HepG2 (cell line): ENCODE measurements at regions not wholly inside any gene's neighbourhood (a gene's known extent, or its start where the extent isn't known, plus 50 kb on each side); places are given as distances from the start of the nearest gene placed in this dataset.
"Not testable (repeated sequence)": the region's sequence is repeated elsewhere in the genome, so short reads cannot be mapped to it uniquely, and the experiment has no call there.

Experiments used
- ATRX ChIP-seq: sonication (generic); formaldehyde crosslinking; IDR thresholded peaks from 2 replicates; pipeline ENCODE4 v1.4.0; 2020; ENCODE audit warnings: missing genetic modification reagents, borderline replicate concordance
- HDAC6 ChIP-seq: fragments of 200-600 bp; sonication (generic); IDR thresholded peaks from 2 replicates; pipeline ENCODE4 v1.7.0; 2017; ENCODE audit warnings: mild to moderate bottlenecking, antibody characterized with exemption, low read length, low read depth
- MAFF ChIP-seq: IDR thresholded peaks from 2 replicates; pipeline ENCODE4 v1.6.1; 2011; ENCODE audit warnings: low read depth, low read length, improper control_type of control experiment
- NR2C2 ChIP-seq: sonication (generic); formaldehyde crosslinking; IDR thresholded peaks from 2 replicates; pipeline ENCODE4 v1.4.0; 2020; ENCODE audit warnings: missing genetic modification reagents, mild to moderate bottlenecking, moderate library complexity, borderline replicate concordance
- POLR2A ChIP-seq, 2 experiments: IDR thresholded peaks; 2 replicates each; pipeline ENCODE4 v1.6.1; 2011; ENCODE audit warnings: low read depth in 2 of 2, low read length in 2 of 2, mild to moderate bottlenecking in 1 of 2, moderate library complexity in 1 of 2; ENCODE audit not compliant: insufficient read depth in 1 of 2
- TF ChIP-seq, protein P1 (sequence below): sonication (generic); formaldehyde crosslinking; IDR thresholded peaks from 2 replicates; pipeline ENCODE4 v1.5.0; 2020; ENCODE audit warnings: mild to moderate bottlenecking, missing genetic modification reagents, moderate library complexity
- TF ChIP-seq, protein P2 (sequence below): sonication (generic); formaldehyde crosslinking; IDR thresholded peaks from 2 replicates; pipeline ENCODE4 v1.8.0; 2022; ENCODE audit warnings: mild to moderate bottlenecking, missing genetic modification reagents, moderate library complexity
- TF ChIP-seq, protein P3 (sequence below): sonication (generic); formaldehyde crosslinking; IDR thresholded peaks from 2 replicates; pipeline ENCODE4 v1.5.0; 2020; ENCODE audit warnings: missing genetic modification reagents, mild to moderate bottlenecking, borderline replicate concordance
- TF ChIP-seq, protein P4 (sequence below): sonication (generic); formaldehyde crosslinking; conservative IDR thresholded peaks from 2 replicates; pipeline ENCODE4 v1.4.0; 2020; ENCODE audit warnings: mild to moderate bottlenecking, missing genetic modification reagents, moderate library complexity
- TF ChIP-seq, protein P5 (sequence below): fragments of 450-650 bp; IDR thresholded peaks from 2 replicates; pipeline ENCODE4 v1.6.1; 2017; ENCODE audit warnings: mild to moderate bottlenecking
- TF ChIP-seq, protein P6 (sequence below): sonication (generic); formaldehyde crosslinking; IDR thresholded peaks from 2 replicates; pipeline ENCODE4 v1.4.0; 2020; ENCODE audit warnings: missing genetic modification reagents

DNA sequence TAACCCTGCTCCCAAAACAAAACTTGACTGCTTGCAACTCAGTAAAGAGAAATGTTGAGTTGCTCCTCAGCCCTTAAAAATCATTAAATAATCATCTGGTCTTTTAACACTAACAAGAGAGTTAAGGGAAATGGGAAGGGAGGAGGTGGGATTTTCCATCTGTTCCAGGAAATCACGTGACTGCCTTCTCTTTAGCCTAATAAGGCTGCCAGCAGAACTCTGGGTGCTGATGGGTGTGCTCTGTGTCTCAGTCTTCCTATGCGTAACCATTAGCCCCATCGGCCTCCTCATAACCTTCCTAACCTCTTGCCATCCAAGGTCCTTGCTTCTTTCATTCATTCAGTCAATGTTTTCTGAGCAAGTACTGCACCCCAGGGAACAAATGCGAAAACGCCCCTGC lies 104.6 kb downstream of the ZNF22 start:
- TF ChIP-seq MAFF; ATRX (CRISPR knock-in tag); NR2C2 (CRISPR knock-in tag); POLR2A (IDR thresholded peaks at IDR 0.05; ENCODE audit: insufficient read depth in 1 of 2, low read depth in 2 of 2, low read length in 2 of 2); HDAC6: not testable (repeated sequence)
- TF ChIP-seq, protein P1, sequence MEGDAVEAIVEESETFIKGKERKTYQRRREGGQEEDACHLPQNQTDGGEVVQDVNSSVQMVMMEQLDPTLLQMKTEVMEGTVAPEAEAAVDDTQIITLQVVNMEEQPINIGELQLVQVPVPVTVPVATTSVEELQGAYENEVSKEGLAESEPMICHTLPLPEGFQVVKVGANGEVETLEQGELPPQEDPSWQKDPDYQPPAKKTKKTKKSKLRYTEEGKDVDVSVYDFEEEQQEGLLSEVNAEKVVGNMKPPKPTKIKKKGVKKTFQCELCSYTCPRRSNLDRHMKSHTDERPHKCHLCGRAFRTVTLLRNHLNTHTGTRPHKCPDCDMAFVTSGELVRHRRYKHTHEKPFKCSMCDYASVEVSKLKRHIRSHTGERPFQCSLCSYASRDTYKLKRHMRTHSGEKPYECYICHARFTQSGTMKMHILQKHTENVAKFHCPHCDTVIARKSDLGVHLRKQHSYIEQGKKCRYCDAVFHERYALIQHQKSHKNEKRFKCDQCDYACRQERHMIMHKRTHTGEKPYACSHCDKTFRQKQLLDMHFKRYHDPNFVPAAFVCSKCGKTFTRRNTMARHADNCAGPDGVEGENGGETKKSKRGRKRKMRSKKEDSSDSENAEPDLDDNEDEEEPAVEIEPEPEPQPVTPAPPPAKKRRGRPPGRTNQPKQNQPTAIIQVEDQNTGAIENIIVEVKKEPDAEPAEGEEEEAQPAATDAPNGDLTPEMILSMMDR (CRISPR knock-in tag), result not testable (repeated sequence)
- TF ChIP-seq, protein P2, sequence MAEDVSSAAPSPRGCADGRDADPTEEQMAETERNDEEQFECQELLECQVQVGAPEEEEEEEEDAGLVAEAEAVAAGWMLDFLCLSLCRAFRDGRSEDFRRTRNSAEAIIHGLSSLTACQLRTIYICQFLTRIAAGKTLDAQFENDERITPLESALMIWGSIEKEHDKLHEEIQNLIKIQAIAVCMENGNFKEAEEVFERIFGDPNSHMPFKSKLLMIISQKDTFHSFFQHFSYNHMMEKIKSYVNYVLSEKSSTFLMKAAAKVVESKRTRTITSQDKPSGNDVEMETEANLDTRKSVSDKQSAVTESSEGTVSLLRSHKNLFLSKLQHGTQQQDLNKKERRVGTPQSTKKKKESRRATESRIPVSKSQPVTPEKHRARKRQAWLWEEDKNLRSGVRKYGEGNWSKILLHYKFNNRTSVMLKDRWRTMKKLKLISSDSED (CRISPR knock-in tag), result not testable (repeated sequence)
- TF ChIP-seq, protein P3, sequence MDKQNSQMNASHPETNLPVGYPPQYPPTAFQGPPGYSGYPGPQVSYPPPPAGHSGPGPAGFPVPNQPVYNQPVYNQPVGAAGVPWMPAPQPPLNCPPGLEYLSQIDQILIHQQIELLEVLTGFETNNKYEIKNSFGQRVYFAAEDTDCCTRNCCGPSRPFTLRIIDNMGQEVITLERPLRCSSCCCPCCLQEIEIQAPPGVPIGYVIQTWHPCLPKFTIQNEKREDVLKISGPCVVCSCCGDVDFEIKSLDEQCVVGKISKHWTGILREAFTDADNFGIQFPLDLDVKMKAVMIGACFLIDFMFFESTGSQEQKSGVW (CRISPR knock-in tag), result not testable (repeated sequence)
- TF ChIP-seq, protein P4, sequence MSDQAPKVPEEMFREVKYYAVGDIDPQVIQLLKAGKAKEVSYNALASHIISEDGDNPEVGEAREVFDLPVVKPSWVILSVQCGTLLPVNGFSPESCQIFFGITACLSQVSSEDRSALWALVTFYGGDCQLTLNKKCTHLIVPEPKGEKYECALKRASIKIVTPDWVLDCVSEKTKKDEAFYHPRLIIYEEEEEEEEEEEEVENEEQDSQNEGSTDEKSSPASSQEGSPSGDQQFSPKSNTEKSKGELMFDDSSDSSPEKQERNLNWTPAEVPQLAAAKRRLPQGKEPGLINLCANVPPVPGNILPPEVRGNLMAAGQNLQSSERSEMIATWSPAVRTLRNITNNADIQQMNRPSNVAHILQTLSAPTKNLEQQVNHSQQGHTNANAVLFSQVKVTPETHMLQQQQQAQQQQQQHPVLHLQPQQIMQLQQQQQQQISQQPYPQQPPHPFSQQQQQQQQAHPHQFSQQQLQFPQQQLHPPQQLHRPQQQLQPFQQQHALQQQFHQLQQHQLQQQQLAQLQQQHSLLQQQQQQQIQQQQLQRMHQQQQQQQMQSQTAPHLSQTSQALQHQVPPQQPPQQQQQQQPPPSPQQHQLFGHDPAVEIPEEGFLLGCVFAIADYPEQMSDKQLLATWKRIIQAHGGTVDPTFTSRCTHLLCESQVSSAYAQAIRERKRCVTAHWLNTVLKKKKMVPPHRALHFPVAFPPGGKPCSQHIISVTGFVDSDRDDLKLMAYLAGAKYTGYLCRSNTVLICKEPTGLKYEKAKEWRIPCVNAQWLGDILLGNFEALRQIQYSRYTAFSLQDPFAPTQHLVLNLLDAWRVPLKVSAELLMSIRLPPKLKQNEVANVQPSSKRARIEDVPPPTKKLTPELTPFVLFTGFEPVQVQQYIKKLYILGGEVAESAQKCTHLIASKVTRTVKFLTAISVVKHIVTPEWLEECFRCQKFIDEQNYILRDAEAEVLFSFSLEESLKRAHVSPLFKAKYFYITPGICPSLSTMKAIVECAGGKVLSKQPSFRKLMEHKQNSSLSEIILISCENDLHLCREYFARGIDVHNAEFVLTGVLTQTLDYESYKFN (CRISPR knock-in tag), result not testable (repeated sequence)
- TF ChIP-seq, protein P5, sequence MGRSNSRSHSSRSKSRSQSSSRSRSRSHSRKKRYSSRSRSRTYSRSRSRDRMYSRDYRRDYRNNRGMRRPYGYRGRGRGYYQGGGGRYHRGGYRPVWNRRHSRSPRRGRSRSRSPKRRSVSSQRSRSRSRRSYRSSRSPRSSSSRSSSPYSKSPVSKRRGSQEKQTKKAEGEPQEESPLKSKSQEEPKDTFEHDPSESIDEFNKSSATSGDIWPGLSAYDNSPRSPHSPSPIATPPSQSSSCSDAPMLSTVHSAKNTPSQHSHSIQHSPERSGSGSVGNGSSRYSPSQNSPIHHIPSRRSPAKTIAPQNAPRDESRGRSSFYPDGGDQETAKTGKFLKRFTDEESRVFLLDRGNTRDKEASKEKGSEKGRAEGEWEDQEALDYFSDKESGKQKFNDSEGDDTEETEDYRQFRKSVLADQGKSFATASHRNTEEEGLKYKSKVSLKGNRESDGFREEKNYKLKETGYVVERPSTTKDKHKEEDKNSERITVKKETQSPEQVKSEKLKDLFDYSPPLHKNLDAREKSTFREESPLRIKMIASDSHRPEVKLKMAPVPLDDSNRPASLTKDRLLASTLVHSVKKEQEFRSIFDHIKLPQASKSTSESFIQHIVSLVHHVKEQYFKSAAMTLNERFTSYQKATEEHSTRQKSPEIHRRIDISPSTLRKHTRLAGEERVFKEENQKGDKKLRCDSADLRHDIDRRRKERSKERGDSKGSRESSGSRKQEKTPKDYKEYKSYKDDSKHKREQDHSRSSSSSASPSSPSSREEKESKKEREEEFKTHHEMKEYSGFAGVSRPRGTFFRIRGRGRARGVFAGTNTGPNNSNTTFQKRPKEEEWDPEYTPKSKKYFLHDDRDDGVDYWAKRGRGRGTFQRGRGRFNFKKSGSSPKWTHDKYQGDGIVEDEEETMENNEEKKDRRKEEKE, result not testable (repeated sequence)
- TF ChIP-seq, protein P6, sequence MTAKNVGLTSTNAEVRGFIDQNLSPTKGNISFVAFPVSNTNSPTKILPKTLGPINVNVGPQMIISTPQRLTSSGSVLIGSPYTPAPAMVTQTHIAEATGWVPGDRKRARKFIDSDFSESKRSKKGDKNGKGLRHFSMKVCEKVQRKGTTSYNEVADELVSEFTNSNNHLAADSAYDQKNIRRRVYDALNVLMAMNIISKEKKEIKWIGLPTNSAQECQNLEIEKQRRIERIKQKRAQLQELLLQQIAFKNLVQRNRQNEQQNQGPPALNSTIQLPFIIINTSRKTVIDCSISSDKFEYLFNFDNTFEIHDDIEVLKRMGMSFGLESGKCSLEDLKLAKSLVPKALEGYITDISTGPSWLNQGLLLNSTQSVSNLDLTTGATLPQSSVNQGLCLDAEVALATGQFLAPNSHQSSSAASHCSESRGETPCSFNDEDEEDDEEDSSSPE, result not testable (repeated sequence)
